ENCODE measurements at regions not wholly inside any gene's neighbourhood (a gene's known extent, or its start where the extent isn't known, plus 50 kb on each side); places are given as distances from the start of the nearest gene placed in this dataset.
"Not testable (repeated sequence)": the region's sequence is repeated elsewhere in the genome, so short reads cannot be mapped to it uniquely, and the experiment has no call there.

DNA sequence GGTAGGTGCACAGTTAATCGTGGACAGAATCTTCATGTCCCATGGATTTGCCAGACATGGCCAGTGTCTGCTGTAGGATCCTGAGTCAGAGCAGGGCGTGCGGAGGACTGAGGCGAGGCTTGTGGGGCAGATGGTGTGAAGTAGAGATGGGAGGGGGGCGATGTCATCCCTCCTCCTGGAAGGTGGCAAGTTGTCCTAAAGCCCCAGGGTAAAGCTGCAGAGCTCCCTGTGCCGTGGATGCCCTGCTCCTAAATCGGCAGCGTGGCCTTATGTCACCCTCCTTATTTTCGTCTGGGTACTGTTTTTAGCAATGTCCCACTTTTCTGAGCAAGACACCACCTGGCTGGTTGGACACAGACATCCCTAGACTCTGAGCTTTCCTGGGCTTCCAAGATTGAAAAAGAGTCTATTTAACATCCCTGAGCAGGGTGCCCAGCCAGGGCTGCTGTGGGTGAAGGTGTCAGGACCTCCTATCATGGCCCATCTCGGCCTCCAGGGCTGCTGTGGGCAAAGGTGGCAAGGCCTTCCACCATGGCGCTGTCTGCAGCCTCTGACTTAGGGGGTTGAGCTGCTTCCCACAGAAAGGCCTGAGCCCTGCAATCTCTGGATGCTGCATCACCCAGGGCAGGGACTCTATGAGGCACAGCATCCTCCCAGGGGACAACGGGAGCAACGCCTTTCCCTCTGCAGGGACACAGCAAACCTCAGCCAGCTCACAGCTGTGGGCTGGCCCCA is 145.4 kb downstream of the TTLL2 start:
- no peak for DNase-seq (ENCODE audit: low read depth, low spot score)

DNA sequence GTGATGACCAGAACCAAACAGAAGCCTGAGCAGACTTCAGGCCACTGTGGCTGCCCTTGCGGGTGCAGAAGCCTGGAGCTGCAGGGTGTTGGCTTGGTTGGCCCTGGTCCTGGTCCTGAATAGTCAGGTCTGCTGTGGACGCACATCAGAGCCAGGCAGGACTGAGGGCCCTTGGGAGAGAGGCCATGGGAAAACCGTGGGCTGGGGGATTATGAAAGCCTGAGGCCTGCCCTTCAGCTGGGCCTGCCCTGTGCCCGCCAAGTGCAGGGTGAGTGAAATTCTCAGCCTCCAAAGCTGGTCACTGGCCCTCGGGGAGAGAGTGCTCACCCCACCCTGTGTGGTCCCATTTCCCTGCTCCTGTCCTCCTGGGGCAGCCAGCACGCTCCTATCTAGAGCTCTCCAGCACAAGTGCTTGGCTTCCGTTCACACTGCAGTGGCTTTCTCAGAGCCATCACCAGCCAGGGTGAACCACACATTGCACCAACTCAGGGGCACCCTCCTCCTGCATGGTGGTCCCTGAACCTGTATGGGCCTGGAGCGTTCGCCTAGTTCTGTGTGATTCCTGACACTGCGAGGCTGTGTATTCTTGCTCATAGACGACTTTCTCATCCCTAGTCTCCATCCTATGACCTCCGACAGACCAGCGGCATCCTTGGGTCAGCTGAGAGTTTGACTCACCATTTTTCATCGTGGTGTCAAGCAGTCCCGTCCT is 146.1 kb downstream of the TTLL2 start:
- DNase-seq (ENCODE audit: low read depth, low spot score): no peak

- no peak for DNase-seq (ENCODE audit: low read depth, low spot score)
These were observed 146.7 kb downstream of the TTLL2 start for GRCh38 chr6:167471548-167471930.

GRCh38 chr6:167472148-167472547 is 147.3 kb downstream of the TTLL2 start:
- DNase-seq (ENCODE audit: low read depth, low spot score): no peak

DNA sequence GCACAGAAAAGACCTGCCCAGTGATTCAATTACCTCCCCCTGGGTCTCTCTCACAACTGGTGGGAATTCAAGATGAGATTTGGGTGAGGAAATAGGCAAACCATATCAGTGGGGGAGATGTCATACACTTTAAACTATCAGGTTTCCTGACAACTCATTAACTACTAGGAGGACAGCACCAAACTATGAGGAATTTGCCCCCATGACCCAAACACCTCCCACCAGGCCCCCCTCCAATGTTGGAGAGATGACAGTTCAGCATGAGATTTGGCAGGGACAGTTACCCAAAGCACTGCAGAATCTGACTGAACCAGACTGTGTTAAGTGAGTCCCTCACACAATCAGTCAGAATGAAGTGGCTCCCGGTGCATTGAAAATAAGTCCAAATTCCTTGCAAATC is 148.0 kb downstream of the TTLL2 start:
- DNase-seq (ENCODE audit: low read depth, low spot score): no peak

DNA sequence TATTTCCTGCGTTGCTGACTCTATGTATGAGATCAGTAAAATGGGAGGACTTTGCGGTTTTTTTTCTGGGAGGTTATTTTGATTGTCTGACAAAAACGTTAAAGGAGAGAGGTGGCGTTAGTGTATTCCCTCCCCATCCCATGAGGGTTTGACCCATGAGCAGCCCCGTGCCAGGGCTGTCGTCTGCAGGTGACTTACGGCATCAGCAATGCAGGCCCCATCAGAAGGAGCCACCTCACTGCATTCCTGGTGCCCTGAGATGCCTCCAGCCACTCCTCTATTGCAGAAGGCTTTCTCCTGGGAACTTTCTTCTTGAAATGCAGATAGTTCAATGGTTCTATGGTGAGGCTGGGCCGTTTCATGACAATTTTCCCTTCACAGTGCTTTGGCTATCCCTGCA is 149.3 kb downstream of the TTLL2 start:
- no peak for DNase-seq (ENCODE audit: low read depth, low spot score)

GRCh38 chr6:167474725-167475124 is 149.8 kb downstream of the TTLL2 start:
- DNase-seq (ENCODE audit: low read depth, low spot score): no peak

- DNase-seq (ENCODE audit: low read depth, low spot score): no peak
These were observed 151.1 kb downstream of the TTLL2 start for GRCh38 chr6:167475947-167476346.

DNA sequence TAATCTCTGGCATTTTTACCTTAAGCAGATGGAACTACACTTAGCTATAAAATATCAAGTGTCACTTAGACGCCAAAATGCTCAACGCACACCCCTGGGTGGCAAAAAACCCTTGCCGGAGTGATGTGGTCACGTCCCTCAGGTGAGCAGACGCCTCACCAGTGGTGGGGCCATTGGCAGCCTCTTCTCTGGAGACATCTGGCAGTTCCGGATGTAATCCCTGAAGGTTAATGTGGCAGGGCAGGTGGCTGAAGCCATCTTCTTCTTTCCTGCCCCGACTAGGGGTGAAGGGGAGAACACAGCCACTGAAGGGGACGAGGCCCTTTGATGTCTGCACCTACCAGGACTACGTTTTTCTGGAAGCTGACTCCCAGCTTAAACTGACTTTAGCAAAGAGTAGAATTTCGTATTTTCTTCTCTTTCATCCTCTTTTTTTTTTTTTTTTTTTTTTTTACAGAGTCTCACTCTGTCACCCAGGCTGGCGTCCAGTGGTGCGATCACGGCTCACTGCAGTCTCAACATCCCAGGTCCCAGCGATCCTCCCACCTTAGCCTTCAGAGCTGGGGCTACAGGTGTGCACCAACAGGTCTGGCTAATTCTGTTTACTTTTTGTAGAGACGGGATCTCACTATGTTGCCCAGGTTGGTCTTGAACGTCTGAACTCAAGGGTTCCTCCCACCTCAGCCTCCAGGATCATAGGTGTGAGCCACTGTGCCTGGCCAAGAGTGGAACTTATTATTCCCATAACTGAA is 152.1 kb downstream of the TTLL2 start:
- no peak for DNase-seq (ENCODE audit: low read depth, low spot score)

GRCh38 chr6:167477688-167478087 is 152.8 kb downstream of the TTLL2 start:
- no peak for DNase-seq (ENCODE audit: low read depth, low spot score)

GRCh38 chr6:167479301-167479700 is 154.4 kb downstream of the TTLL2 start:
- no peak for DNase-seq (ENCODE audit: low read depth, low spot score)

GRCh38 chr6:167479901-167480648 is 155.2 kb downstream of the TTLL2 start:
- no peak for DNase-seq (ENCODE audit: low read depth, low spot score)

DNA sequence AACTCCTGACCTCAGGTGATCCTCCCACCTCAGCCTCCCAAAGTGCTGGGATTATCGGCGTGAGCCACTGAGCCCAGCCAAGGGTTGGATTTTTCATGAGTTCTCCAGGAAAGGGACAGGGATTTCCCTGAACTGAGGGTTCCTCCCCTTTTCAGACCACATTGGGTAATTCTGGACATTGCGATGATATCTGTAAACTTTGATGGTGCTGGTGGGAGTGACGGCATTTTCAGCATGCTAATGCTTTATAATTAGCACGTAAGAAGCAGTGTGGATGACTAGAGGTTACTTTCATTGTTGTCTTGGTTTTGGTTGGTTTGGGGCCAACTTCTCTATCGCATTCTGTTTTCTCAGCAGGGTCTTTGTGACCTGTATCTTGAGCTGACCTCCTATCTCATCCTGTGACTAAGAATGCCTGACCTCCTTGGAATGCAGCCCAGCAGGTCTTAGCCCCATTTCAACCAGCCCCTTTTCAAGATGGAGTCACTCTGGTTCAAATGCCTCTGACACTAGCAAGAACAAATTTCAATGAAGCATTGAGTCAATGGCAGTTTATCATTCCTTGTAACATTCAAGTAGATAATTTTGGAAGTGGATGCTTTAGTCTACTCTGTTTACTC is 156.5 kb downstream of the TTLL2 start:
- no peak for DNase-seq (ENCODE audit: low read depth, low spot score)

GRCh38 chr6:167482801-167483200 is 157.9 kb downstream of the TTLL2 start:
- DNase-seq (ENCODE audit: low read depth, low spot score): not testable (repeated sequence)

- peak; percentile 6 for DNase-seq (ENCODE audit: low read depth, low spot score)
These were observed 160.5 kb downstream of the TTLL2 start for GRCh38 chr6:167485186-167485978.

- DNase-seq (ENCODE audit: low read depth, low spot score): no peak
These were observed 163.1 kb downstream of the TTLL2 start for GRCh38 chr6:167487749-167488664.

GRCh38 chr6:167491438-167492099 is 166.7 kb downstream of the TTLL2 start:
- DNase-seq (ENCODE audit: low read depth, low spot score): no peak

DNA sequence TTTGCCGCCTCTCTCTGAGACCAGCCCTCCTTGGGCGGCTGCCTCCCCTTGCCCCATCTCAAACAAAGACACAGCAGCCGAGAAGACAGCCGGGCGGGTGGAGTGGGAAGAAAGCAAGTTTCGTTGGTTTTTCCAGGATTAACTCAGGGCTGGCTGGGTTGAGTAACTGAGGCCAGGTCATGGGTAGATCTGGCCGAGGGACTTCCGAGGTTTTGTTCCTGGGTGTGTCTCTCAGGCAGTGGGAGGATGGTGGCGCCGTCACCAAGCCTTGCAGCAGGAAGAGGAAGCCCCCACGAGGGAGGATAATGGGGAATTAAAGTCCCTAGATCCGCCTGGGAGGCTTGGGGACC is 167.2 kb downstream of the TTLL2 start:
- no peak for DNase-seq (ENCODE audit: low read depth, low spot score)

DNA sequence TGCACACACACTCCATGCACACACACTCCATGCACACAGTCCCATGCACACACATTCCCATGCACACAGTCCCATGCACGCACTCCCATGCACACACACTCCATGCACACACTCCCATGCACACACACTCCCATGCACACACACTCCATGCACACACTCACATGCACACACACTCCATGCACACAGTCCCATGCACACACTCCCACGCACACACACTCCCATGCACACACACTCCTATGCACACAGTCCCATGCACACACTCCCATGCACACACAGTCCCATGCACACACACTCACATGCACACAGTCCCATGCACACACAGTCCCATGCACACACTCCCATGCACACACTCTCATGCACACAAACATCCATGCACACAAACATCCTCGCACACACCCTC is 168.4 kb downstream of the TTLL2 start:
- DNase-seq (ENCODE audit: low read depth, low spot score): no peak
